Upper lobe of right lung (tissue), 1 donor: ENCODE measurements at regions not wholly inside any gene's neighbourhood (a gene's known extent, or its start where the extent isn't known, plus 50 kb on each side); places are given as distances from the start of the nearest gene placed in this dataset.

Experiments used
- ATAC-seq: fragments of 200-7000 bp; cut with Tn5 transposase; one replicate; pipeline ENCODE4 v1.9.1; 2020; ENCODE audit warnings: mild to moderate bottlenecking, moderate library complexity
- DNase-seq: peaks from one replicate; pipeline ENCODE4 v3.0.0-alpha.2; 2020
- H3K27ac ChIP-seq: fragments of 200-600 bp; one replicate; pipeline ENCODE4 v1.8.0; 2022
- H3K27me3 ChIP-seq: fragments of 200-600 bp; one replicate; pipeline ENCODE4 v1.8.0; 2022; ENCODE audit warnings: mild to moderate bottlenecking
- H3K36me3 ChIP-seq: fragments of 200-600 bp; one replicate; pipeline ENCODE4 v1.8.0; 2022
- H3K4me1 ChIP-seq: fragments of 200-600 bp; one replicate; pipeline ENCODE4 v1.8.0; 2022
- H3K4me3 ChIP-seq: fragments of 200-600 bp; one replicate; pipeline ENCODE4 v1.8.0; 2022; ENCODE audit warnings: mild to moderate bottlenecking
- H3K9me3 ChIP-seq: fragments of 200-600 bp; one replicate; pipeline ENCODE4 v1.8.0; 2022
- CTCF ChIP-seq: fragments of 200-600 bp; IDR thresholded peaks from one replicate; pipeline ENCODE4 v1.8.0; 2022; ENCODE audit warnings: antibody characterized with exemption
- intact Hi-C: fragments of 100-400 bp; cut with DNase I; formaldehyde crosslinking; loops from one replicate; pipeline ENCODE4 v1.11.0; 2022
- donor health status: DM: no; HTN: yes; CAD: no; lungs with severe emphysema.

DNA sequence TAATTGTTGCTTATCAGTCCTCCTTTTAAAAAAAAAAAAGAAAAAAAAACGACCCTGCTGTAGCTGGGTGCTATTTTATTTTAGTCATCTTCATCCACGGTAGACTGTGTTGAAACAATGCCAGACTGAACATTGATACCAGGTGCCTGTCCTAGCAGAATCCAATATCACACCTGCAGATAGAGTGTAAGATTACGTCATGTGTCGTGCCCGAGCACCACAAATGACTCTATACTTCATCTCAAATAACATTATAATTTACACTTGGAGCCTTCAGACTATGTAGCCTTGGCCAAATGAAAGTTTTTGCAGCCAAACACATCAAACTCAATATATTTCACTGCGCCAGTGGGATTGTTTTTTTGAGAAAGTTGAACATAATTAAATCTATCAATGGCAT, 410.6 kb downstream of the FGF9 start:
- H3K9me3 ChIP-seq: no peaks in the 10 kb centered on the region
- ATAC-seq (no peak), DNase-seq (no peak)
- no peaks in the 10 kb centered on the region for H3K27me3 ChIP-seq
- TF ChIP-seq CTCF: no peak
- H3K27ac ChIP-seq: no peak overlapping the region
- no peaks in the 10 kb centered on the region for H3K4me1 ChIP-seq
- H3K36me3 ChIP-seq: no peaks in the 10 kb centered on the region
- intact Hi-C loops: no loop called here
- no peak overlapping the region for H3K4me3 ChIP-seq

- H3K4me3 ChIP-seq: no peak overlapping the region
- H3K4me1 ChIP-seq: no peaks in the 10 kb centered on the region
- DNase-seq (no peak), ATAC-seq (no peak)
- no peaks in the 10 kb centered on the region for H3K36me3 ChIP-seq
- no peak overlapping the region for H3K27ac ChIP-seq
- no peak for TF ChIP-seq CTCF
- intact Hi-C loops: no loop called here
- H3K27me3 ChIP-seq: no peaks in the 10 kb centered on the region
- H3K9me3 ChIP-seq: no peaks in the 10 kb centered on the region
Measured at GRCh38 chr13:22082030-22082429, 411.2 kb downstream of the FGF9 start.

DNA sequence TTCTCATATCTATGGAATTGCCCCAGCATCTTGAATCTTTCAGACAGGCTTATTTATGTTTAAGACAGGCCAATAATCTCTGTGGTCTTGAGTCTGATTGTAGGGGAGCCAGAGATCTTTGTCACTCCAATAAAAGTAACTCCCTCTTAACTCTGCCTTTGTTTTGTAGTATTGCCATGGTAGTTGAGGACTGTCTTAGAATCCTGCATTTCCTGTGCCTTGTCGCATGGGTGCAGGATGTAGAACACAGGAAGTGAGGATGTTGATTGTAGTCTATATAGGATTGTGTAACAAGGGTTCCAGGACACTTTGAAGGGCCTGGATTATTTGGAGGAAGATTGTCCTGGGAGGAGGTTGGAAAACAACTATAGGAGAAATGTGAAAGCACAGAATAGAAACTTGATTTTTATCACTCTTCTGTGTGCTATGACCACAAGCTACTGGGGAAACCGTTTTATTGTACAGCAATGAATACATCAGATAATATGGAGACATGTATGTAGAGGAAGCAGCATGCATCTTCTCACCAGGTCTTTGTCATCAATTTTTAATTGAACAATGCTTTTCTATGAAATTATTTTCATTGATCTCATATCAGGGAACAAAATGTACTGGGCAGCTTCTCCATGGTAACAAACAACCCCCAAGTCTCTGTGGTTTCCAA, 411.7 kb downstream of the FGF9 start:
- no peak for DNase-seq
- intact Hi-C loops: no loop called here
- Histone ChIP-seq H3K36me3 (no peaks in the 10 kb centered on the region), H3K27ac (no peak overlapping the region), H3K9me3 (no peaks in the 10 kb centered on the region), H3K4me1 (no peaks in the 10 kb centered on the region), H3K27me3 (no peaks in the 10 kb centered on the region), H3K4me3 (no peak overlapping the region)
- no peak for ATAC-seq
- TF ChIP-seq CTCF: no peak

DNA sequence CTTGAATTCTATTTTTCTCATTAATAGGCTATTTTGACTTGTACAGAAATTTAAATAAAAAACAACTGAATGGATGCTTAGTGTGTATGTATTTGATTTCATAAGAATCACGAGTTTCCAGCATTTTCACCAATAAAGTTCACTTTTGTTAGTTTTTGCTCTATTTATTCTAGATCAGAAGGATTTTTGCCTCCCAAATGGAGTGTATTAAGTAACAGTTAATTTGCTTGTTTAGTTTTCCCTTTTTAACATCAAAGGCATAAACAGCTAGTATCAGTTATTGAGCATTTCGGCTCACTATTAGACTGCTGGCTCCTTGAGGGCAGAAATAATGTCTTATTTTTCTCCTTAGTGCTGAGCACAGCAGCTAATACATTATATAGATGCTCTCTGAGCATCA, 414.1 kb downstream of the FGF9 start:
- Histone ChIP-seq H3K4me1 (no peaks in the 10 kb centered on the region), H3K27ac (no peak overlapping the region), H3K9me3 (no peaks in the 10 kb centered on the region), H3K27me3 (no peaks in the 10 kb centered on the region), H3K36me3 (no peaks in the 10 kb centered on the region), H3K4me3 (no peak overlapping the region)
- no peak for TF ChIP-seq CTCF
- DNase-seq (no peak), ATAC-seq (no peak)
- intact Hi-C loops: no loop called here

GRCh38 chr13:22086597-22087330, 415.9 kb downstream of the FGF9 start:
- no peaks in the 10 kb centered on the region for H3K9me3 ChIP-seq
- H3K27me3 ChIP-seq: no peaks in the 10 kb centered on the region
- H3K27ac ChIP-seq: no peak overlapping the region
- H3K4me1 ChIP-seq: no peaks in the 10 kb centered on the region
- ATAC-seq (no peak), DNase-seq (no peak)
- no peaks in the 10 kb centered on the region for H3K36me3 ChIP-seq
- no peak overlapping the region for H3K4me3 ChIP-seq
- intact Hi-C loops: no loop called here
- TF ChIP-seq CTCF: no peak
